RPMI7951 (cell line): ENCODE measurements at regions not wholly inside any gene's neighbourhood (a gene's known extent, or its start where the extent isn't known, plus 50 kb on each side); places are given as distances from the start of the nearest gene placed in this dataset.
"Not testable (repeated sequence)": the region's sequence is repeated elsewhere in the genome, so short reads cannot be mapped to it uniquely, and the experiment has no call there.

ENCODE experiments used
- DNase-seq: peaks from one replicate; pipeline ENCODE4 v3.0.0-alpha.2; 2012; ENCODE audit warnings: low read depth

GRCh38 chr4:27946799-27947198 lies 1086.2 kb downstream of the STIM2 start:
- DNase-seq = no peak

- DNase-seq = no peak
These were observed 1086.7 kb downstream of the STIM2 start for GRCh38 chr4:27947302-27947701.

- DNase-seq = no peak
These were observed 1103.5 kb downstream of the STIM2 start for GRCh38 chr4:27964095-27964494.

GRCh38 chr4:27966664-27967063 lies 1106.0 kb downstream of the STIM2 start:
- DNase-seq = no peak

- DNase-seq = no peak
These were observed 1112.4 kb downstream of the STIM2 start for GRCh38 chr4:27973056-27973455.

GRCh38 chr4:27973700-27974099 lies 1113.1 kb downstream of the STIM2 start:
- DNase-seq = no peak

GRCh38 chr4:27974339-27974738 lies 1113.7 kb downstream of the STIM2 start:
- DNase-seq = no peak

GRCh38 chr4:27974881-27975280 lies 1114.2 kb downstream of the STIM2 start:
- not testable (repeated sequence) for DNase-seq

GRCh38 chr4:27978427-27979109 lies 1117.9 kb downstream of the STIM2 start:
- not testable (repeated sequence) for DNase-seq

GRCh38 chr4:27985522-27985921 lies 1124.9 kb downstream of the STIM2 start:
- DNase-seq = no peak

GRCh38 chr4:27986476-27986875 lies 1125.8 kb downstream of the STIM2 start:
- peak; percentile 28 for DNase-seq

- DNase-seq = no peak
These were observed 1141.1 kb downstream of the STIM2 start for GRCh38 chr4:28001698-28002097.

- no peak for DNase-seq
These were observed 1143.9 kb downstream of the STIM2 start for GRCh38 chr4:28004520-28004919.

- DNase-seq = no peak
These were observed 1145.4 kb downstream of the STIM2 start for GRCh38 chr4:28006021-28006420.

GRCh38 chr4:28007693-28008092 lies 1147.1 kb downstream of the STIM2 start:
- DNase-seq = peak; percentile 7

GRCh38 chr4:28009541-28009940 lies 1148.9 kb downstream of the STIM2 start:
- no peak for DNase-seq

GRCh38 chr4:28010577-28011240 lies 1150.1 kb downstream of the STIM2 start:
- DNase-seq = no peak

- no peak for DNase-seq
These were observed 1153.8 kb downstream of the STIM2 start for GRCh38 chr4:28014469-28014868.

- DNase-seq = no peak
These were observed 1155.4 kb downstream of the STIM2 start for GRCh38 chr4:28015996-28016395.

GRCh38 chr4:28038253-28038652 lies 1177.6 kb downstream of the STIM2 start:
- peak; percentile 1 for DNase-seq

GRCh38 chr4:28062562-28062961 lies 1201.9 kb downstream of the STIM2 start:
- no peak for DNase-seq

GRCh38 chr4:28073860-28074555 lies 1213.4 kb downstream of the STIM2 start:
- no peak for DNase-seq

GRCh38 chr4:28075401-28075956 lies 1214.8 kb downstream of the STIM2 start:
- DNase-seq = no peak
